GM23248 (cell line): ENCODE measurements at regions not wholly inside any gene's neighbourhood (a gene's known extent, or its start where the extent isn't known, plus 50 kb on each side); places are given as distances from the start of the nearest gene placed in this dataset.

Experiments used
- EZH2 ChIP-seq: fragments of 200-600 bp; sonication (generic); IDR thresholded peaks from 2 replicates; pipeline ENCODE4 v1.6.1; 2018; ENCODE audit warnings: antibody characterized with exemption, mild to moderate bottlenecking; ENCODE audit not compliant: insufficient read depth, poor library complexity, severe bottlenecking
- EZH2phosphoT487 ChIP-seq: fragments of 200-600 bp; sonication (generic); IDR thresholded peaks from 2 replicates; pipeline ENCODE4 v1.6.1; 2018; ENCODE audit warnings: antibody characterized with exemption, moderate library complexity, mild to moderate bottlenecking, low read depth; ENCODE audit not compliant: insufficient read depth

DNA sequence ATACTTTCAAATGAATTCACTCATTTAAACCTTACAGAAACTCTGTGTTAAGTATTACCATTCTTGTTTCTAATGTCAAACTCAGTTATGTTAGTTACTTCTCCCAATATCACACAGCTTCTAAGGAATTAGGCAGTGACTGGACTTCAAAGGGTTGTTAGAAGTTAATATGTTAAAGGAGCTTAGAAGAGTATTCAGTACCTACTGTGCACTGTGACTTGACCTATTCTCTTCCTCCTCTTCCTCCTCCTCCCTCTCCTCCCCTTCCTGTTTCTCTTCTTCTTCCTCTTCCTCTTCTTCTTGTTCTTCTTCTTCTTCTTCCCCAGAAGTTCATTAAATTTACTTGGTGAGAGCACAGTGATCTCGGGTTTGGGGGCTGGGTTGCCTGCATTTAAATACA, 325.6 kb upstream of the SLC35B3 start:
- TF ChIP-seq EZH2 (no peak), EZH2phosphoT487 (no peak)
